HK-2 (cell line): ENCODE measurements at regions not wholly inside any gene's neighbourhood (a gene's known extent, or its start where the extent isn't known, plus 50 kb on each side); places are given as distances from the start of the nearest gene placed in this dataset.

Experiments
- DNase-seq: peaks from one replicate; pipeline ENCODE4 v3.0.0-alpha.2; 2018; ENCODE audit not compliant: unreplicated experiment

- DNase-seq, result no peak
Observed at GRCh38 chr19:28024920-28025319, 1188.0 kb downstream of the UQCRFS1 start.

GRCh38 chr19:28023064-28023463 is 1189.9 kb downstream of the UQCRFS1 start:
- no peak for DNase-seq

- DNase-seq, result no peak
Observed at GRCh38 chr19:28022506-28022905, 1190.4 kb downstream of the UQCRFS1 start.

GRCh38 chr19:28021259-28022185 is 1191.4 kb downstream of the UQCRFS1 start:
- DNase-seq, result no peak

- DNase-seq, result no peak
Observed at GRCh38 chr19:28020619-28021258, 1192.2 kb downstream of the UQCRFS1 start.

- no peak for DNase-seq
Observed at GRCh38 chr19:28019901-28020300, 1193.0 kb downstream of the UQCRFS1 start.

- no peak for DNase-seq
Observed at GRCh38 chr19:28019371-28019770, 1193.6 kb downstream of the UQCRFS1 start.

- DNase-seq, result no peak
Observed at GRCh38 chr19:28018499-28018898, 1194.5 kb downstream of the UQCRFS1 start.

- no peak for DNase-seq
Observed at GRCh38 chr19:28014615-28015405, 1198.1 kb downstream of the UQCRFS1 start.

GRCh38 chr19:28012361-28012760 is 1200.6 kb downstream of the UQCRFS1 start:
- DNase-seq, result no peak

GRCh38 chr19:28010656-28011055 is 1202.3 kb downstream of the UQCRFS1 start:
- no peak for DNase-seq

GRCh38 chr19:28009696-28010095 is 1203.3 kb downstream of the UQCRFS1 start:
- DNase-seq, result no peak

GRCh38 chr19:28008695-28009094 is 1204.3 kb downstream of the UQCRFS1 start:
- DNase-seq, result no peak

- DNase-seq, result no peak
Observed at GRCh38 chr19:28003543-28003942, 1209.4 kb downstream of the UQCRFS1 start.

- DNase-seq, result no peak
Observed at GRCh38 chr19:27997069-27997468, 1215.9 kb downstream of the UQCRFS1 start.

GRCh38 chr19:27993619-27994570 is 1219.1 kb downstream of the UQCRFS1 start:
- no peak for DNase-seq

GRCh38 chr19:27986299-27986698 is 1226.7 kb downstream of the UQCRFS1 start:
- no peak for DNase-seq

- DNase-seq, result no peak
Observed at GRCh38 chr19:27975419-27976005, 1237.4 kb downstream of the UQCRFS1 start.

- DNase-seq, result peak; percentile 34
Observed at GRCh38 chr19:27974082-27974513, 1238.9 kb downstream of the UQCRFS1 start.

- peak; percentile 40 for DNase-seq
Observed at GRCh38 chr19:27972291-27973040, 1240.5 kb downstream of the UQCRFS1 start.
